ENCODE measurements at regions not wholly inside any gene's neighbourhood (a gene's known extent, or its start where the extent isn't known, plus 50 kb on each side); places are given as distances from the start of the nearest gene placed in this dataset.

DNA sequence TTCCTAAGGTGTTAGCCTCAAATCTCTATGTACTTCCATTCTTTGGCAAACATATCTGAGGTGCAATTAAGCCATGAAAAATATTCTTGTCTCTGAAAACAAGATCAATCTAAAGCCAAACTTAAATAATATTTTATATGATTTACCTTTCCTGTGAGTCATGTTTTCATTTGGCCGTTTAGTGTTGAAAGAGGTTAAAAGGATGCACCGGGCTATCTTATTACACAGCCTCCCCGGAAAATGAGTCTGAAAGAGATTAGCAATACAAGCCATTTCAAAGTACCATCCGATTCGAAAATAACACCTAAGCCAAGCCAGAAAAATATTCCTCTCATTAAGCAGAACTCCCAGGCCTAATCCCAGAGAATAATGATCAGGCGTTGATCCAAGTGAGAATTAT is 161.5 kb upstream of the EPHA5 start:
- DNase-seq, result no peak

DNA sequence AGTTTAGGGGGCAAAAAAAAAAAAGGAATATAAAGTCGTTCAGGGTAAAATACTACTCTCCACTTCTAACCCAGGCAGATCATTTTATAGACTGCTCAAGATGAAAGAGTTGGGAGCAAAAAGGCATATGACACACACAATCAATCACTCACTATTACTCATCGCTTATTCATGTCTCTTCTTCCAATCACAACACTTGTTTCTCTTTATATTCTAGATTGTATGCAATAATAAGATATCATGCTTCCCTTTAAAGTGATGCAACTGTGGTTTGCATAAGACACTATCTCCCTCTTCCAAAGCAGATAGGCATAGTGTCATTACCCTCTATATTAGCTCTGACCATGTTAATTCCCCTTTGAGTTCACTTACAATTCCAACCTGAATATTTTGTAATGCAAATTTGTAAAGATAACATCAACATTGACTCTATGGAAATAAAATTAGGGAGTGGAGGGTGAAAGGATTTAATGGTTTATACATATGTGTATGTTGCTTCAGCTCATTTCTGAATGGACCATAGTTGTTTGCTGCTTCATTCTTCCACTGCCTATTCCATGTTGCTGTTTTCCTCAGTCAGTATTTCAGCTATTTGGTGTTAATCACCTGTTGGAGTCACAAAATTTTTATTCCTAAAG is 154.9 kb upstream of the EPHA5 start:
- no peak for DNase-seq

DNA sequence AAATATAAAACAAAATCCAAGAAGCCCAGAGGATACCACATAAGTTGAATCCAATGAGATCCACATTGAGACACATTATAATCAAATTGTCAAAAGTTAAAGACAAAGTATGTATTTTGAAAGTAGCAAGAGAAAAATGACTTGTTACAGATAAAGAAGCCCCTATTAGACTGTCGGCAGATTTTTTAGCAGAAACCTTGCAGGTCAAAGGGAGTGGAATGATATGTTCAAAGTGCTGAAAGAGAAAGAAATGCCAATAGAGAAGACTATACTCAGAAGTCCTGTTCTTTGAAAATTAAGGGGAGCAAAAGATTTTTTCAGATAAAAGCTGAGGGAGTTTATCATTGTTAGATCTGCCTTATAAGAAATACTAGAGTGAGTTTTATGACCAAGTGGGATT is 148.9 kb upstream of the EPHA5 start:
- no peak for DNase-seq

DNA sequence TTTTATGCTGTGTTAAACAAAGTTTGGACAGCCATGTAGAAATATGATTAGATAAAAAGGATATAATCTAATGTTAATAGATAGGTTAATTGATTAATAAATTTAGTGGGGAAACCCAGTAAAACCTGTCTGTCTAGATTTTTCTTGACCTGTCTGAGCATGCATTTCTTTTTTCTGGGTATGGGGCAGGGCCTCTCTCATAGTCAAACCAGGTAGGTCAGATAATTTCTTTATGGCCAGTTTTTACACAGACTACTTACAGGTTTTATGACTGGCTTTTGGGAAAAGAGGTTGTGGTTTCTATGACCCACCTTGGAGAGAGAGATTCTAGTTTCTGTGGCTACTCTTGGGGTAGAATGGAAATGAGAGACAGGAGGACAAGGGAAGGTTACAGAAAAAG is 135.6 kb upstream of the EPHA5 start:
- no peak for DNase-seq

DNA sequence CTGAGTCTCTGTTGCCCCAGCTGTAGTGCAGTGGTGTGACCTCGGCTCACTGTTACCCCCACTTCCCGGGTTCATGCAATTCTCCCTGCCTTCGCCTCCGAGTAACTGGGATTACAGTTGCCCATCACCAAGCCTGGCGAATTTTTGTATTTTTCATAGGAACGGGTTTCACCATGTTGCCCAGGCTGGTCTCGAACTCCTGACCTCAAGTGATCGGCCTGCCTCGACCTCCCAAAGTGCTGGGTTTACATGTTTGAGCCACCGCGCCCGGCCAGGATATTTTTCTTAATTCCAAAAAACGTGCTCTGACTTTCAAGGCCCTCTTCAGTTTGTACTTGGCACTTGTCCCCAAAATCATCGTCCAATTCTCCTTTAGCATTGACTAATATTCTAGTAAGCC is 129.2 kb upstream of the EPHA5 start:
- DNase-seq, result no peak

DNA sequence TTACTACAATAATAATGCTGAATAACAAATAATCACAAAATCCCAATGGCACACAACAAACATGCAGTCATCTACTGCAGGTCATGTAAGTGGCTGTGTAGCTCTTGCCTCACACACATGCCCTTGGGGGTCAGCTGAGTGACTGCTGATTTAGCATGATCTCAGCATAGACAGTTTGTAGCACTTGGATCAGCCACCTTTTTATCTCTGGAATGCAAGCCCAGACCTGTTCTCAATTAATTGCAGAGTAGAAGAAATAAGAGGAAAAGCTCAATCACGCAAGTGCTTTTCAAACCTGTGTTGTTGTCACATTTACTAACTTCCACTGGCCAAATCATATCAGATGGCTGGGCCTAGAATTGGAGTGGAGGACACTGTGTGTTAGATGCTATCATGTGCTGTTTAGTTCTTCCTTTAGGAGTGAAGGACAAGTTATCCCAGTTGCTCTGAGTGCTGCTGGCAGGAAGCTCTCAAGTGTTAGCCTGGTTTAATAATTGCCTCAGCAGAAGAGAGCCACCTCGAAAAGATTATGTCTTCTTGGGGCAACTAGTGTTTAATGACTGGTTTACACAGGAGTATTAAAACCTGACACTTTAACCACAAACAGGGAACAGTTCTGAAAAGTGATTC is 128.3 kb upstream of the EPHA5 start:
- no peak for DNase-seq

DNA sequence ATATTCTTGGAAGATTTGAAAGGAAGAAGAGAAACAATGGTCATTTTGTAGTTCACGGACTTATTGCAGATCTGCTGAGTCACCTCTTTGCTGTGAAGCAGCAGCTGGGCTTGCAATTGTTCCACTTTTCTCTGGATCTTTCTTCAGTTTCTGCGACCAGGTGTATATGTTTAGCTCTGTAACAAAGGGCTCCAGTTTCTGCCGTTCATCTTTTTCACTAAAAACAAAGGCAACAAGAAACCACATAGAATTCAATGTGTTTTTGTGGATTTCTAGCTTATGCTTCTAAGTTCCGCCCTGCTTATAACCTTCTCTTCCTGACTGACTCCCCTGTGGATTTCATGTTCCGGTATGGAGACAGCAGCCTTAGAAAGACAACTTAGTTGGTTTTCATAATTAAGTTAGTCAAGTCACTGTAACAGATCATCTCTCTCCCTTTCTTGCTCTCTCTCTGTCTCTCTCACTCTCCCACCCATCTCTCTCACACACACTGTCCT is 121.6 kb upstream of the EPHA5 start:
- DNase-seq, result no peak

DNA sequence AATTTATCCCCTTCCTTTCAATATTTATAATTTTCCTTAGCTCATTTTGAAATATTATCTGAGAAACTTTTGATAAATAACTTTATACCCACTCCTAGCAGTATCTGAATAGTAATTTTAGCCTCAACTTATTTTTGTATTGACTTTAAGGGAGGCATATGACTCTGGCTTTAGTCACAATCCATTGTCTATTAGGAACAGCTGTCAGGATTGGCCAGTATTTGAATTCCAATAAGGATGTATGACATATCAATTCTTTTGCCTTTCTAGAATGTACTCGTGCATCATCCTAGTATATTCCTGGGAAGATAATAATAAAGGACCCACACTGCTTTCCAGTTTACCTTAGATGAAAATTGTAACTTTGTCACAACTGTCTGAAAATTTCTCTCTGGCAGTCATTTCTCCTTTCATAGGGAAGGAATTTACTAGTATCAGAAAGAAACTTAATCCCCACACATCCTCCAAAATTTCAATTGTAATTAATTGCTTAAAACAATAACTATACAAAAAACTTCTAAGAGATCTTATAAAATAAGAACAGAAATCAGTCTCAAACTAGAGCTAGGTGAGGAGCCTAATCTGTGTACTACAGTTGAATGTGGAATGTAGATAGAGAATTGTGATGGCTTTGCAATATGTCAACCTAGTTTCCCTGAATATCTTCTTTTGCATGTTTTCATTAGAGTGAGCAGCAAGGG is 121.0 kb upstream of the EPHA5 start:
- DNase-seq, result no peak

DNA sequence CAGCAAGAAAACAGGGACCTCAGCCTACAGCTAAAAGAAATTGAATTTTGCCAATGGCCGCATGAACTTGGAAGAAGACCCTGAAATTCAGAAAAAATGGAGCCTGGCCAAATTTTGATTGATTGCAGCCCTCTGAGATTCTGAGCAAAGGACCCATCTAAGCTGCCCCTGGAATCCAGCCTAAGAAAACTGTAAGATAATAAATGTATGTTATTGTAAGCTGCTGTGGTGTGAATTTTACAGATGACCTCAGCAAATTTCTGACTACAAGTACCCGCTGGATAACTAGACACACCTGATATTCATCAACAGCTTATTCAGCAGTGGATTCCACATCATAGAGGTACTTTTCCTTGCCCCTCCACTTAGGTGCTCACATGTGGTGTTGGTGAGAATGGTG is 119.5 kb upstream of the EPHA5 start:
- no peak for DNase-seq

DNA sequence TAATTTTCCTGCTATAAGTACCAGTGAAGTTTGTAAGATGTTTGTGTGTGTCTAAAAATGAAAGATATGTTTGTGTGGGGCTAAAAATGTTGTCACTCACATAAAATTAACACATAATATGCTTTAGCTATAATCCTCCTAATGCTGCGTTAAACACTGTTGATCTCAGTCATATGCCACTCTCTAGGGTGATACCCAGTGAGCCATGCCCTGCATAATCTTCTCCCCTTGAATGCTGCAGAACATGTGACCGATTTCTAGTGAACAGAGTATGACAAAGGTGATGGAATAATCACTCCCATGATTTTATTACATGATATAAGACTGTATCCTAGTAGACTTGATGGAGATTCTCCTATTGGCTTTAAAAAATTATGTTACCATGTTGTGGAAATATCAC is 119.1 kb upstream of the EPHA5 start:
- no peak for DNase-seq

DNA sequence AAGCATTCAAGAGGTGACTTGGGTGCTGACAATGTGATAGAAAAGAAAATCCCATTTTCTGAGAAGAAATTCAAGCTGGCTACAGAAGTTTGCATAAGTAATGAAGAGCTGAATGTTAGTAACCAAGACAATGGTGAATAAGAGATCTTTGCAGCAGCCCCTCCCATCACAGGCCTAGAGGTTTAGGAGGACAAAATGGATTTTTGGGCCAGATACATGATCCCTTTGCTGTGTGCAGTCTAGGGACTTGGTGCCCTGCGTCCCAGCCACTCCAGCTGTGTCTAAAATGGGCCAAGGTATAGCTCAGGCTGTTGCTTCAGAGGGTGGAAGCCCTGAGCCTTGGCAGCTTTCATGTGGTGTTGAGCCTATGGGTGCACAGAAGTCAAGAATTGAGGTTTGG is 107.0 kb upstream of the EPHA5 start:
- no peak for DNase-seq

DNA sequence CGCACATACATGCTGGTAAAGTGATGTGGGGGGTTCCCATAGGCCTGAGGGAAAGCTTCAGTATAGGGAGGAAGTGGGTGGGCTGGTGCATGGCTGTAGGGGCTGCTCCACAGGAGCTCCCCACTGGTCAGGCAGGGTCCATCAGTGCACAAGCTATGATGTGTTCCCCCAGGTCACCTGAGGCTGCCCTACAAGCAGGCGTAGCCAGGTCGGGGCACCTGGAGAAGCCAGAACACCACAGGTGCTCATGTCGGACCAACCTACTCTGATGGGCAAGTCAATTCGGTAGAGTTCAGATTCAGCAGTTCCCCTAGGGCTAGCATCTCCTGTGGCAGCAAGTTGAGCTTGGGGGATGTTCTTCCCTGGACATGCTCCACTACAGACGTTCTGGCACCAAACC is 103.3 kb upstream of the EPHA5 start:
- no peak for DNase-seq

DNA sequence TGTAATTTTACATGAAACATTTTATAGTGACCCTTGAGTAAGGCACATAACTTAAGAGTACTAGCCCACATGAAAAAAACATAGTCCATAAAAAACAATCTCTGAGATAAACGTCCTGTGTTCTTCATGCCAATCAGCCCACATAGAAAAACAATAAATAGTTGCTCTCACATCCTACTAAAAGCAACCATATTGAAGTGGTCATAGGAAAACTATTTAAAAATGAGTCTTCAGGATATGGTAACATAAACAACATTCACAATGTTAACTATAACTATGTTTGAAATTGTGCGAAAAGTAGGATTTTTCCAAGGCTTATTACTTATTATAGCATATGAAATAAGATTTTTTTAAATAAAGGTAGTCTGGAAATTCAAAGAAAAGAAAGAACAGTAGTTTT is 77.1 kb upstream of the EPHA5 start:
- DNase-seq, result no peak

DNA sequence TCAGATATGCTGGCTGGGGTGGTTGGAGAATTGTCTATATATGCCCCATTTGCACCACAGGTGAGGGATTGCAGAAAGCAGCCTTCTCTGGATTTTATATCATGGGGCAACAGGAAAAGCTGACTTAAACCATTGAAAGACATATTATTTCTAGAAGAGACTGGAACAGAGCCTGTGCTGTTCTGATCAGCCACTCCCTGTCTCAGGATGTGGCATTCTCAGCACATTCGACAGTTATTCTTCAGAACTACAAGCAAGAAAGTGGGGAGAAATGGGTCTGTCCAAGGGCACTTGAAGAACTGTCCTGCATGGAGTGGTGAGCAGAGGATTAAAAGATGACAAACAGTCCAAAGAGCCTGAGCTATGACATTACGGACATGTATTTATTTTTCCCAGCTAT is 67.8 kb upstream of the EPHA5 start:
- DNase-seq, result no peak

DNA sequence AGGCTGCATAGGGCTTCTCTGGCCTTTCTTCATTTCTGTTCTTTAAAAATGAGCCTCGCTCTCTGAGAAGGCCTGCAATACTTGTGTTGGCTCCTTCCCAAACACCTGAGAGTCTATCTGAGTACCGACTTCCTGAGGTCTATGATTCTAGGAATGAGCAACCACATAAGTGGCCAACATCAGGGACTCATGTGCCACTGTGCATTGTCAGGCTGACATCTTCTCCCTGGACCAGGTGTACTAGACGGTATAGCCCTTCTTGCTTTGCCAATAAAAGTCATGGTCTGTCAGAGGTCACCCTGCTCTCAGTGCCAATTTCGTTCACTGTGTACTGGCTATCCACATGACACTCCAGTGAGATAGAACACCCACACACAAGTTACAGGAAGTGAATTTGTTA is 67.4 kb upstream of the EPHA5 start:
- DNase-seq, result no peak

DNA sequence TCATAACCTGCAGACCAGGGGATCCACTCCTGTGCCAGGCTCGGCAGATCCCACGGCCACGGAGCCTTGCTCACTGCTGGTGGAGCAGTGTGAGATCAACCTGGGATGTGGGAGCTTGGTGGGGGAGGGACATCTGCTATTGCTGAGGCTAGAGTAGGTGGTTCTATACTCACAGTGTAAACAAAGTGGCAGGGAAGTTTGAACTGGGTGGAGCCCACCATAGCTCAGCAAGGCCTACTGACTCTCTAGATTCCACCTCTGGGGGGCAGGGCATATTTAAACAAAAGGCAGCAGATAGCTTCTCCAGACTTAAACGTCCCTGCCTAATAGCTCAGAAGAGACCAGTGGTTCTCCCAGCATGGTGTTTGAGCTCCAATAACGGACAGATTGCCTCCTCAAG is 54.7 kb upstream of the EPHA5 start:
- no peak for DNase-seq
